Thyroid gland (tissue), 4 donors: ENCODE measurements at regions not wholly inside any gene's neighbourhood (a gene's known extent, or its start where the extent isn't known, plus 50 kb on each side); places are given as distances from the start of the nearest gene placed in this dataset.

Experiments used
- CTCF ChIP-seq, 6 experiments: fragments of 200-600 bp in 3 of 6; fragments of 450-650 bp in 3 of 6; sonication (generic) in 3 of 6; IDR thresholded peaks; one replicate each; pipeline ENCODE4 v1.5.1; 2016 to 2019; ENCODE audit warnings: antibody characterized with exemption in 6 of 6, mild to moderate bottlenecking in 2 of 6, inconsistent platforms in 1 of 6, moderate library complexity in 1 of 6
- POLR2A ChIP-seq, 2 donors: fragments of 450-650 bp; IDR thresholded peaks; one replicate each; pipeline ENCODE4 v1.6.1; 2017; ENCODE audit warnings: antibody characterized with exemption in 2 of 2, mild to moderate bottlenecking in 2 of 2, moderate library complexity in 1 of 2

- no peak for TF ChIP-seq POLR2A (IDR thresholded peaks at IDR 0.05)
- TF ChIP-seq CTCF (IDR thresholded peaks at IDR 0.05) = no peak
Observed at GRCh38 chr4:28251831-28252230, 1391.2 kb downstream of the STIM2 start.
